ENCODE measurements at regions not wholly inside any gene's neighbourhood (a gene's known extent, or its start where the extent isn't known, plus 50 kb on each side); places are given as distances from the start of the nearest gene placed in this dataset.
"Not testable (repeated sequence)": the region's sequence is repeated elsewhere in the genome, so short reads cannot be mapped to it uniquely, and the experiment has no call there.

DNA sequence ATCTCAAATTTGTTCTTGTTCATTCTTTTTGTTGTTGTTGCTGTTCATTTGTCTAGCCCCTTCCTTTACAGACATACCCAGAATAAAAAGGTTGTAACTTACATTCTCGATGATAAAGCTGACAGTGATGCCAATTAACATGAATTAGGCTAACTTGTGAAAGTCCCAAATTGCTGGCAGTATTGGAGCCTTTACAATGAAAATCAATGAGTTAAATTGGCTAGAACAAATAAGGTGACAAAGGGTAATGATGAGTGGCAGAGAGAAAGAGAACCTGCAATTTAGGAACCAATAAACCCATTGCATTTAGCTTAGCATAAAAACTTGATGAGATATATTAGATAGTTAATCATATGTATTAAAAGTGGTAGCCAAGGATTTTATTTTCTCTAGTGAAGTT is 521.0 kb downstream of the ADCYAP1 start:
- no peak for DNase-seq

DNA sequence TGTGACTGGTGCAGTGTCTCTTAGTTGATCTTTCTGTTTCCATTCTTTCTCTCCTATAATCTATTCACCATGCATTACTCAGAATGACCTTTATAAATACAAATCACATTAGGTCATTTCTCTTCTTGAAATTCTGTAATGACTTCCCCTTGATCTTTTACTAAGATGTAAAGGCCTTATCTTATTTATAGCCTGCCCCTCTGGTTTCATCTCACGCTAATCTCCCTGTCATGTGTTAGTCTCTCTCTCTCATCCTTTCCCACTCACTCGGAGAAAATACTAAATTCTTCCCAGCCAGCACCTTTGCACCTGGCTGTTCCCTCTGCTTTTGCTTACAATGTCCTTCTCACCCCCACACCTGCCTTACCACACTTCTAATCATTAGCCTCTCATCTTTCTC is 530.8 kb downstream of the ADCYAP1 start:
- no peak for DNase-seq

DNA sequence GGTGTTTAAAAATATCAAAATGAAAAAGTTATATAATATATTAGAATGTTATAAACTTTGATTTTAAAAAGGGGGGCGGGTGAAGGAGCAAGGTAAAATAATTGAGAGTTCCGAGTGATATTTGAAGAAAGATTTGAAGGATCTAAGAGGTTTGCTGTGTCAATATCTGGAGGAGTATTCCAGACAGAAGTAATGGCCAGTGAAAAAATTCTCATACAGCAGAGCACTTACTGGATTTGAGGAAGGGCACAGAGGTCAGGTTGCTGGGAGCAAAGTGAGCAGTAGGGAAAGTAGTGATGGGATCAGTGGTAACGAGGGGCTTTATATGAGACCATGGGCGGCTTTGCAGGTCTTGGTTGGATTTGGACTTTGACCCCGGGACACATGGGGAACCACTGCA is 531.5 kb downstream of the ADCYAP1 start:
- no peak for DNase-seq

- DNase-seq = no peak
These were observed 533.8 kb downstream of the ADCYAP1 start for GRCh38 chr18:1438458-1438910.

- DNase-seq = no peak
These were observed 534.3 kb downstream of the ADCYAP1 start for GRCh38 chr18:1438967-1439366.

DNA sequence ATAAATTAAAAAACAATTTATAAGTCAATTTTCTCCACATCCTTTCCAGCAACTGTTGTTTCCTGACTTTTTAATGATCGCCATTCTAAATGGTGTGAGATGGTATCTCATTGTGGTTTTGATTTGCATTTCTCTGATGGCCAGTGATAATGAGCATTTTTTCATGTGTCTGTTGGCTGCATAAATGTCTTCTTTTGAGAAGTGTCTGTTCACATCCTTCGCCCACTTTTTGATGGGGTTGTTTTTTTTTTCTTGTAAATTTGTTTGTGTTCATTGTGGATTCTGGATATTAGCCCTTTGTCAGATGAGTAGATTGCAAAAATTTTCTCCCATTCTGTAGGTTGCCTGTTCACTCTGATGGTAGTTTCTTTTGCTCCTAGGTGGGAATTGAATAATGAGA is 539.4 kb downstream of the ADCYAP1 start:
- DNase-seq = not testable (repeated sequence)

GRCh38 chr18:1446765-1447164 is 542.1 kb downstream of the ADCYAP1 start:
- DNase-seq = no peak

DNA sequence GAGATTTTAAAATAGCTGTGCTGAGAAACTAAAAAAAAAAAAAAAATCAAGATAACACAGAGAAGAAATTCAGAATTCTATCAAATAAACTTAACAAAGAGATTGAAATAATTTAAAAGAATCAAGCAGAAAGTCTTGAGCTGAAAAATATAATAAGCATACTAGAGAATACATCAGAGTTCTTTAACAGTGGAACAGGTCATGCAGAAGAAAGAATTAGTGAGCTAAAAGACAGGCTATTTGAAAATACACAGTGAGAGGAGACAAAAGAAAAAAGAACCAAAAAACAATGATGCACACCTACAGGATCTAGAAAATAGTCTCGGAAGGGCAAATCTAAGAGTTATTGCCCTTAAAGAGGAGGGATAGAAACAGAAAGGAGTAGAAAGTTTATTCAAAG is 548.1 kb downstream of the ADCYAP1 start:
- DNase-seq = no peak

- no peak for DNase-seq
These were observed 550.9 kb downstream of the ADCYAP1 start for GRCh38 chr18:1455605-1456004.

- DNase-seq = no peak
These were observed 553.9 kb downstream of the ADCYAP1 start for GRCh38 chr18:1458547-1458946.

- no peak for DNase-seq
These were observed 559.3 kb downstream of the ADCYAP1 start for GRCh38 chr18:1463981-1464380.

GRCh38 chr18:1464444-1465217 is 560.0 kb downstream of the ADCYAP1 start:
- DNase-seq = no peak

DNA sequence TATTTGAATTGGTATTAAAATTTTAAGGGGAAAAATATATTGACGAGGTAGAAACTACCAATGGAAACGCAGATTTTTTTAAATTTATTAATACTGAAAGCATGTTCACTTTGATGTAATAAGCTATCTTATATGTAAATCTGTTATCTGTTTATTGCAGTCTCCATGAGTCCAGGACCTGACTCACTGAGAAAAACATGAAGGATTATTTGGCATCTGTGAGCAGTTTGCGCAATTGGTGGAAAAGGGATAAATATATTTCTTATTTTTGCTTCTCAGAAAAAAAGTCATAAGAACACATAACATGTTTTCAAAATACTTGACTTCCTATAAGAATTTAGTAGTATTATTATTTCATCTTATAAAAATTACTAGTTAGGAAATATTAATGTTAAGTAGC is 561.4 kb downstream of the ADCYAP1 start:
- no peak for DNase-seq

GRCh38 chr18:1467461-1467964 is 562.8 kb downstream of the ADCYAP1 start:
- DNase-seq = no peak

DNA sequence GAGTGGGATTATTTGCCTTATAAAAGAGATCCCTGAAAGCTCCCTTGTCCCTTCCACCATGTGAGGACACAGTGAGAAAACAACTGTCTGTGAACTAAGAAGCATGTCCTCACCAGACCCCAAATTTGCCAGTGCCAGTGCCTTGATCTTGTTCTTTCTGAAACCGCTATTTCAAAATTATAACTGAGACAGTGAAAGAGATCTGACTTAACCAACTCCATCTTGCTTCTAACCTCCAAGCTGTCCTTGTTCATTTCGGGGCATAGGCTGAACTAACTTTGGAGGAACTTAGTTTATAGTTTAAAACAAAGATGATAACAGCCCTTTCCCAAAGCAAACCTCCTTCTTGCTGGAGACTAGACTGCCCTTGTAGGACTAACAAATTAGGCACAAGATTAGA is 563.9 kb downstream of the ADCYAP1 start:
- no peak for DNase-seq

DNA sequence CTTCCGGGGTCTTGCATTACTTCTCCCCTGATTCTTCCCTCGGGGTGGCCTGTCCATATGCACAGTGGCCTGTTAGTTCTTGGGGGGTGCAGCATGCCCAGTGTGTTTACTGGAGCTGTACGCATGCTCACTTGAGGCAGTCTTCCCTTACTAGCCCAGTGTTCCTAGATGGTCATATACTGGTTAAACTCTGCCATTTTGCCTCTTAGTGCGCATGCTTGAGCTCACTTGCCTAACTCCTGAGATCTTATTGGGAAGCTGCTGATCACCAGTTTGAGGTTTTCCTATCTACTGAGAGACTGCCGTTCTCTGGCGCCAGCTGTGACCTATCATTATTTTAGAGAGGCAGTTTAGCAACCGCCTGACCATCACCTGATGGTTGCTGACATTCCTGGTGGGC is 571.2 kb downstream of the ADCYAP1 start:
- DNase-seq = no peak

GRCh38 chr18:1480309-1480708 is 575.6 kb downstream of the ADCYAP1 start:
- no peak for DNase-seq

DNA sequence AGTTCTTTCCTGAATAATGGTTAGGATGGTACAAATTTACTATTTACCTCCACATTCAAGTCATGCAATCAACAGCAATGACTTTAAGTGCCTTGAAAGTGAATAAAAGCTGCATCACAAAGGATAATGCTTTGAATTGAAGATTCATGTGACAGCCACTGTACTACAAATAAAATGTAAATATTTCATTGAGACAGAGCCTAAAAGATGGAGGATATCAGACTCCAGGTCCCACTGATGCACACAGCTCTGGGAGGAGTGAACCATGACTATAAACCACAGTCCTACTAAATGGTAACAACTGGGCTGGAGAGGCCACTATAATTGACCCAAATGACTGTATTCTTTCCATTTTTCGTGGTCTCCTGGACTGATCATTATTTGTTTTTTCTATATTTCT is 576.9 kb downstream of the ADCYAP1 start:
- DNase-seq = no peak

DNA sequence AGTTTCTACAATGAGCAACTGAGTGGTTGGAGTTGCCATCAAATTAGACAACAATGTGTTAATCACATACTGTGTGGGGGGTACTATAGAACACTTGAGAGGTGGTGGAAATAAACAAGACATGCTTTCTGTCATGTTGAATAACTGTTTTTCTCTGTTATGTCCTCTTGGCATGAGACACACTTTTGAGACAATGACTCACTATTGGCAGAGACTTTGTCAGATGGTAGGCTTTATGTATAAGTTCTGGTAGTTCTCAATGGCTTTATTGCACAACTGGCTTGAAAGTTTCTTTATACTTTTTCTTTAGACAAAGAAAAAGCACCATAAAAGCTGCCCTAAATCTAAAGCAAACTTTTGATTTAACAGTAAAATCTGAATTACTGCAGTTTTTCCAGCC is 578.7 kb downstream of the ADCYAP1 start:
- no peak for DNase-seq

- no peak for DNase-seq
These were observed 582.8 kb downstream of the ADCYAP1 start for GRCh38 chr18:1487457-1487856.

- DNase-seq = no peak
These were observed 583.7 kb downstream of the ADCYAP1 start for GRCh38 chr18:1488394-1488793.

DNA sequence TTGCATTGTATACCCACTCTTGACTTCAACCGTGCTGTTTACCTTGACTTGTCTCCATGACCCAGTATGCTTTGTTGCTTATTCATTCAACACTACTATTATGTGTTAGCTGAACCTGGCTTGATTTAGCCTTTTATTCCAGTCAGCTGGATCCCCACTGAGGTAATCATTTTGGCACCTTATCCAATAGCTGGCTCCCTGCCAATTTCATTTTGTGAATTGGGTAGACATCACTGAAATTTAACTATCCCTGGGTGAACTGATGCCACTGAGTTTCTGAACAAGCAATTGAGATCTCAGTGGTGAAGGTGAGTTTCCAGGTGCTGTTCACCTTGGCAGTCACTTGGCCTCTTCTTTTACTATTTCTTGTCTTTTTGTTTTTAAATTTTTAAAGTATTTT is 584.3 kb downstream of the ADCYAP1 start:
- no peak for DNase-seq

GRCh38 chr18:1495387-1495786 is 590.7 kb downstream of the ADCYAP1 start:
- no peak for DNase-seq

- no peak for DNase-seq
These were observed 591.4 kb downstream of the ADCYAP1 start for GRCh38 chr18:1496096-1496495.

DNA sequence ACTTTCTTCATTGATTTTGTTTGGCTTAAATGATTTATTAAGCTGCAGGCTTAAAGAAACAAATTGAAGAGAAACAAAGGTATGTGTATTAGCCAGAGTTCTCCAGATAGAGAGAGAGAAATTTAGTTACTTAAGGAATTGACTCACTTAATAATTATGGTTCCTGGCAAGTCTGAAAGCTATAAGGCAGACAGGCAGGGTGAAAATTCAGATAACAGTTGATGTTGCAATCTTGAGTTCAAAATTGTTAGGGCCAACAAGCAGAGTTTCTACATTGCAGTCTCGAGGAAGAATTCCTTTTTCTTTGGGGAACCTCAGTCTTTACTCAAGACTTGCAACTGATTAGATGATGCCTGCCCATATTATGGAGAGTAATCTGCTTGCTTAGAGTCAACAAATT is 593.5 kb downstream of the ADCYAP1 start:
- no peak for DNase-seq

Data from NCI-H526 (cell line).